GM12878 (cell line): ENCODE measurements at regions not wholly inside any gene's neighbourhood (a gene's known extent, or its start where the extent isn't known, plus 50 kb on each side); places are given as distances from the start of the nearest gene placed in this dataset.

ENCODE experiments used
- ATAC-seq: fragments of 200-7000 bp; cut with Tn5 transposase; 3 replicates; pipeline ENCODE4 v1.9.1; 2020; ENCODE audit warnings: mild to moderate bottlenecking, moderate library complexity
- BruUV-seq: library from RNA; stranded (reverse); fragments of 400-500 nt; replicated peaks from 2 replicates; lab custom pipeline; 2021; lab: Mats Ljungman, UMichigan
- CTCF ChIA-PET: fragments of 300-600 bp; sonication (Branson Sonifier 250); formaldehyde crosslinking; extraction: SDS; loops from one replicate; lab custom pipeline; 2021; ENCODE audit warnings: inconsistent platforms; lab: Yijun Ruan, JAX
- POLR2A ChIA-PET: fragments of 350-600 bp; formaldehyde crosslinking; extraction: SDS; loops from one replicate; lab custom pipeline; 2021; ENCODE audit warnings: inconsistent platforms; lab: Charles Lee
- RAD21 ChIA-PET: fragments of 300-600 bp; sonication (Branson Sonifier 250); formaldehyde crosslinking; loops from one replicate; lab custom pipeline; 2023; ENCODE audit warnings: antibody characterized with exemption; ENCODE audit not compliant: unreplicated experiment; lab: Charles Lee
- SMC1A ChIA-PET: fragments of 300-600 bp; sonication (Branson Sonifier 250); formaldehyde crosslinking; loops from one replicate; lab custom pipeline; 2023; ENCODE audit not compliant: unreplicated experiment, uncharacterized antibody; lab: Charles Lee
- DNase-seq: peaks from one replicate; pipeline ENCODE4 v3.0.0-alpha.2; 2011; ENCODE audit warnings: low read depth, low spot score
- FAIRE-seq: peaks from 3 replicates; lab custom pipeline; 2011; peaks lifted over from hg19 to GRCh38; lab: Jason Lieb, UNC
- H2AFZ ChIP-seq: 2 replicates; pipeline ENCODE4 v1.6.0; 2011; ENCODE audit warnings: low read depth, low read length, control low read depth; ENCODE audit not compliant: control insufficient read depth
- H3K27ac ChIP-seq: 2 replicates; pipeline ENCODE4 v1.5.1; 2011; ENCODE audit warnings: control low read depth; ENCODE audit not compliant: control insufficient read depth, insufficient read depth
- H3K27me3 ChIP-seq, 2 experiments: replicated peaks in 1 of 2; 2 replicates each; pipeline versions ENCODE4 v1.6.0 to v1.6.1; 2011; ENCODE audit warnings: low read length in 1 of 2; ENCODE audit not compliant: control insufficient read depth in 2 of 2, insufficient read depth in 2 of 2
- H3K36me3 ChIP-seq, 2 experiments: 2 replicates each; pipeline ENCODE4 v1.5.1; 2011; ENCODE audit warnings: low read length in 1 of 2; ENCODE audit not compliant: control insufficient read depth in 2 of 2, insufficient read depth in 2 of 2
- H3K4me1 ChIP-seq: 2 replicates; pipeline ENCODE4 v1.6.1; 2011; ENCODE audit warnings: mild to moderate bottlenecking, low read length, moderate library complexity, mixed read lengths; ENCODE audit not compliant: control insufficient read depth, insufficient read depth
- H3K4me2 ChIP-seq: 2 replicates; pipeline ENCODE4 v1.6.0; 2011; ENCODE audit warnings: control low read depth; ENCODE audit not compliant: control insufficient read depth, insufficient read depth
- H3K4me3 ChIP-seq: fragments of 200-600 bp; sonication (generic); 2 replicates; pipeline ENCODE4 v1.5.1; 2016
- H3K79me2 ChIP-seq: 2 replicates; pipeline ENCODE4 v1.6.0; 2011; ENCODE audit warnings: low read length; ENCODE audit not compliant: control insufficient read depth, insufficient read depth
- H3K9ac ChIP-seq: 2 replicates; pipeline ENCODE4 v1.8.0; 2011; ENCODE audit warnings: low read length, control low read depth, mixed read lengths; ENCODE audit not compliant: control insufficient read depth, insufficient read depth
- H3K9me3 ChIP-seq: replicated peaks from 3 replicates; pipeline ENCODE4 v1.5.1; 2011; ENCODE audit warnings: mild to moderate bottlenecking, low read length; ENCODE audit not compliant: control insufficient read depth, insufficient read depth
- H4K20me1 ChIP-seq: 2 replicates; pipeline ENCODE4 v1.6.0; 2011; ENCODE audit not compliant: control insufficient read depth, insufficient read depth
- BACH1 ChIP-seq: fragments of 450-650 bp; IDR thresholded peaks from 2 replicates; pipeline ENCODE4 v1.6.1; 2017; ENCODE audit warnings: mild to moderate bottlenecking, borderline replicate concordance
- CHD1 ChIP-seq: IDR thresholded peaks from 2 replicates; pipeline ENCODE4 v1.6.1; 2012; ENCODE audit warnings: low read depth, low read length, improper control_type of control experiment
- CHD2 ChIP-seq: IDR thresholded peaks from 2 replicates; pipeline ENCODE4 v1.6.1; 2011; ENCODE audit warnings: low read depth, low read length, improper control_type of control experiment, borderline replicate concordance
- HCFC1 ChIP-seq: fragments of 150-350 bp; IDR thresholded peaks from 2 replicates; pipeline ENCODE4 v1.6.1; 2014; ENCODE audit warnings: low read length
- RBBP5 ChIP-seq: fragments of 200-600 bp; sonication (generic); conservative IDR thresholded peaks from 2 replicates; pipeline ENCODE4 v1.6.1; 2016
- RCOR1 ChIP-seq: conservative IDR thresholded peaks from 2 replicates; pipeline ENCODE4 v1.6.1; 2012; ENCODE audit warnings: low read depth, low read length, improper control_type of control experiment
- RUNX3 ChIP-seq: IDR thresholded peaks from 2 replicates; pipeline ENCODE4 v1.6.1; 2012; ENCODE audit warnings: low read length, inconsistent platforms
- SMARCA5 ChIP-seq: fragments of 450-650 bp; IDR thresholded peaks from 2 replicates; pipeline ENCODE4 v1.6.1; 2017; ENCODE audit warnings: mild to moderate bottlenecking
- SUPT20H ChIP-seq: IDR thresholded peaks from 2 replicates; pipeline ENCODE4 v1.6.1; 2011; ENCODE audit warnings: low read depth, mild to moderate bottlenecking, low read length, moderate library complexity, borderline replicate concordance; ENCODE audit not compliant: control insufficient read depth
- TCF3 ChIP-seq: IDR thresholded peaks from 2 replicates; pipeline ENCODE4 v1.6.1; 2012; ENCODE audit warnings: low read depth, mild to moderate bottlenecking, low read length, borderline replicate concordance; ENCODE audit not compliant: insufficient read depth
- YY1 ChIP-seq: IDR thresholded peaks from 2 replicates; pipeline ENCODE4 v1.6.1; 2011; ENCODE audit warnings: low read depth, mild to moderate bottlenecking, low read length
- ZSCAN29 ChIP-seq: fragments of 450-650 bp; IDR thresholded peaks from 2 replicates; pipeline ENCODE4 v1.6.1; 2017; ENCODE audit warnings: mild to moderate bottlenecking, moderate library complexity
- WGBS: methylation state at CpG from one replicate; pipeline ENCODE4 v1.1.6; 2016; ENCODE audit warnings: low lambda C conversion rate; ENCODE audit not compliant: insufficient replicate concordance, insufficient coverage; ENCODE audit errors: missing lambda C conversion rate; 5-methylcytosine and 5-hydroxymethylcytosine counted together
- in situ Hi-C: fragments of 300-500 bp; cut with MboI; formaldehyde crosslinking; loops from 9 replicates; pipeline ENCODE4 v1.14.3; 2018; ENCODE audit warnings: mixed read lengths
- intact Hi-C: fragments of 100-400 bp; cut with micrococcal nuclease; formaldehyde crosslinking; loops from one replicate; pipeline ENCODE4 v1.14.2; 2022; ENCODE audit not compliant: unreplicated experiment
- TF ChIP-seq, protein P1 (sequence below): IDR thresholded peaks from 2 replicates; pipeline ENCODE4 v1.6.1; 2012; ENCODE audit warnings: low read depth, low read length, improper control_type of control experiment
- TF ChIP-seq, protein P2 (sequence below): IDR thresholded peaks from 2 replicates; pipeline ENCODE4 v1.6.1; 2011; ENCODE audit warnings: low read depth, low read length, improper control_type of control experiment, borderline replicate concordance
- TF ChIP-seq, protein P3 (sequence below): fragments of 450-650 bp; IDR thresholded peaks from 2 replicates; pipeline ENCODE4 v1.6.1; 2017; ENCODE audit warnings: borderline replicate concordance

DNA sequence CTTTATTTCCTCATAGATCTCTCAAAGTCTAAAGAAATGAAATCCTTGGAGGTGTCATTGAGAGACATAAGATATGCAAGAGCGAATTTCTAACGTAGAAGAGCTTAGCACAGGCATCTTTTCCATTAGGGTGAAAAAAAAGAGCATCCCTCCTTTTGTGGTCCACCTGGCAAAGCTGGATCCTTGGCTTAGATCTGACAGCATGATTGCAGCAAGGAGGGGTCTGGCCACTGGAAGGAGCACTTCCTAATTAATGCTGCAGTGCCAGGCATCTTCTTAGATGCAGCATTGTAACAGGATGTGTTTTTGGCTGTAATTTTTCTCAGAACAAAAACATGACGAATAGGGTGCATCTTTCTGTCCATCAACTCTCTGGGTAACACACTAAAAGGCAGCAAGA lies 60.1 kb upstream of the TFAP2D start:
- FAIRE-seq (no peak), ATAC-seq (no peak), DNase-seq (no peak)
- H2AFZ ChIP-seq = no peak overlapping the region
- no peaks in the 10 kb centered on the region for H3K27me3 ChIP-seq
- no peaks in the 10 kb centered on the region for H3K79me2 ChIP-seq
- H3K9ac ChIP-seq = no peak overlapping the region
- ChIA-PET CTCF (no interaction called here), RAD21 (no interaction called here), SMC1A (interaction anchor here (0.6 kb wide), 1 partner anchor 129 kb away, joined by 3 read pairs; no protein-coding TSS in a partner anchor), POLR2A (no interaction called here)
- no TSS peak for BruUV-seq
- no peaks in the 10 kb centered on the region for H3K36me3 ChIP-seq
- TF ChIP-seq SMARCA5 (no peak), TCF3 (no peak), CHD1 (no peak), BACH1 (no peak), SUPT20H (no peak), ZSCAN29 (no peak), RUNX3 (no peak)
- TF ChIP-seq, protein P1, sequence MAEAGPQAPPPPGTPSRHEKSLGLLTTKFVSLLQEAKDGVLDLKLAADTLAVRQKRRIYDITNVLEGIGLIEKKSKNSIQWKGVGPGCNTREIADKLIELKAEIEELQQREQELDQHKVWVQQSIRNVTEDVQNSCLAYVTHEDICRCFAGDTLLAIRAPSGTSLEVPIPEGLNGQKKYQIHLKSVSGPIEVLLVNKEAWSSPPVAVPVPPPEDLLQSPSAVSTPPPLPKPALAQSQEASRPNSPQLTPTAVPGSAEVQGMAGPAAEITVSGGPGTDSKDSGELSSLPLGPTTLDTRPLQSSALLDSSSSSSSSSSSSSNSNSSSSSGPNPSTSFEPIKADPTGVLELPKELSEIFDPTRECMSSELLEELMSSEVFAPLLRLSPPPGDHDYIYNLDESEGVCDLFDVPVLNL = no peak
- WGBS = 0% methylated on average over 3 of the region's 3 CpGs
- intact Hi-C loops = no loop called here
- no peak overlapping the region for H3K4me3 ChIP-seq
- H3K4me2 ChIP-seq = no peak overlapping the region
- H3K9me3 ChIP-seq = no peaks in the 10 kb centered on the region; the same call in 2 of the 3 replicates
- H4K20me1 ChIP-seq = no peaks in the 10 kb centered on the region
- H3K4me1 ChIP-seq = no peaks in the 10 kb centered on the region
- in situ Hi-C loops = no loop called here
- H3K27ac ChIP-seq = no peak overlapping the region

DNA sequence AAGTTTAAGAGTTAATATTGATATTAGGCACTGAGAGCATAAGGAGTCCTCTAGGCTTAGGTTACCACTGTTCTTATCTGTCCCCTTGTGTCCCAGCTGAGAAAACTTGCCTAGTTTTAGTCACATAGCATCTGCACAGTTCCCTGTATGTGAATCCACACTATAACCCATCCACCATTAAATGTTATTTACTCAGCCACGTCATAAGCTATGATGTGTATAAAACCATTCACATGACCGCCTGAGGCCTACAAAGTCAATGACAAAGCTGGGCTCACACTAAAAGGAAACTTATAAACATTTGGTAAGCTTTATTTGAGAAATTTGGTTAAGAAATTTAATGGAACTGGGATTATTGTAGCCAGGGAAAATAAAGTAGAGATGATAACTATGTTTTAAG lies 59.2 kb upstream of the TFAP2D start:
- BruUV-seq = no TSS peak
- ChIA-PET POLR2A (no interaction called here), RAD21 (no interaction called here), SMC1A (no interaction called here), CTCF (no interaction called here)
- Histone ChIP-seq H3K9me3 (no peaks in the 10 kb centered on the region; the same call in 2 of the 3 replicates), H3K27ac (no peak overlapping the region), H3K27me3 (no peaks in the 10 kb centered on the region), H3K9ac (no peak overlapping the region), H3K4me1 (no peaks in the 10 kb centered on the region), H2AFZ (no peak overlapping the region), H3K79me2 (no peaks in the 10 kb centered on the region), H4K20me1 (no peaks in the 10 kb centered on the region), H3K36me3 (no peaks in the 10 kb centered on the region), H3K4me2 (no peak overlapping the region), H3K4me3 (no peak overlapping the region)
- 0% methylated on average over 2 of the region's 2 CpGs for WGBS
- no peak for ATAC-seq
- intact Hi-C loops = no loop called here
- in situ Hi-C loops = no loop called here
- no peak for FAIRE-seq
- TF ChIP-seq HCFC1 (no peak), RBBP5 (no peak), CHD2 (no peak), YY1 (no peak), RCOR1 (no peak)
- TF ChIP-seq, protein P2, sequence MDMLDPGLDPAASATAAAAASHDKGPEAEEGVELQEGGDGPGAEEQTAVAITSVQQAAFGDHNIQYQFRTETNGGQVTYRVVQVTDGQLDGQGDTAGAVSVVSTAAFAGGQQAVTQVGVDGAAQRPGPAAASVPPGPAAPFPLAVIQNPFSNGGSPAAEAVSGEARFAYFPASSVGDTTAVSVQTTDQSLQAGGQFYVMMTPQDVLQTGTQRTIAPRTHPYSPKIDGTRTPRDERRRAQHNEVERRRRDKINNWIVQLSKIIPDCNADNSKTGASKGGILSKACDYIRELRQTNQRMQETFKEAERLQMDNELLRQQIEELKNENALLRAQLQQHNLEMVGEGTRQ = no peak
- TF ChIP-seq, protein P3, sequence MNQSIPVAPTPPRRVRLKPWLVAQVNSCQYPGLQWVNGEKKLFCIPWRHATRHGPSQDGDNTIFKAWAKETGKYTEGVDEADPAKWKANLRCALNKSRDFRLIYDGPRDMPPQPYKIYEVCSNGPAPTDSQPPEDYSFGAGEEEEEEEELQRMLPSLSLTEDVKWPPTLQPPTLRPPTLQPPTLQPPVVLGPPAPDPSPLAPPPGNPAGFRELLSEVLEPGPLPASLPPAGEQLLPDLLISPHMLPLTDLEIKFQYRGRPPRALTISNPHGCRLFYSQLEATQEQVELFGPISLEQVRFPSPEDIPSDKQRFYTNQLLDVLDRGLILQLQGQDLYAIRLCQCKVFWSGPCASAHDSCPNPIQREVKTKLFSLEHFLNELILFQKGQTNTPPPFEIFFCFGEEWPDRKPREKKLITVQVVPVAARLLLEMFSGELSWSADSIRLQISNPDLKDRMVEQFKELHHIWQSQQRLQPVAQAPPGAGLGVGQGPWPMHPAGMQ = no peak
- DNase-seq = no peak
